Heart left ventricle (tissue), 16 donors: ENCODE measurements at regions not wholly inside any gene's neighbourhood (a gene's known extent, or its start where the extent isn't known, plus 50 kb on each side); places are given as distances from the start of the nearest gene placed in this dataset.

ENCODE experiments used
- ATAC-seq, 4 donors: fragments of 200-7000 bp; cut with Tn5 transposase; one replicate each; pipeline ENCODE4 v1.9.1; 2020 to 2022; ENCODE audit warnings: moderate library complexity in 4 of 4, mild to moderate bottlenecking in 3 of 4, moderate number of reproducible peaks in 1 of 4
- DNase-seq, 5 donors: peaks; one replicate each; pipeline ENCODE4 v3.0.0-alpha.2; 2020
- H3K27ac ChIP-seq, 12 donors: fragments of 200-600 bp; sonication (generic) in 4 of 12; one replicate each; pipeline versions ENCODE4 v1.5.0 to v1.8.0; 2016 to 2022; ENCODE audit warnings: mild to moderate bottlenecking in 2 of 12
- H3K27me3 ChIP-seq, 9 donors: fragments of 200-600 bp; sonication (generic) in 2 of 9; one replicate each; pipeline versions ENCODE4 v1.5.1 to v1.8.0; 2016 to 2022; ENCODE audit warnings: mild to moderate bottlenecking in 3 of 9
- H3K36me3 ChIP-seq, 9 donors: fragments of 200-600 bp; sonication (generic) in 2 of 9; one replicate each; pipeline versions ENCODE4 v1.5.0 to v1.8.0; 2018 to 2022; ENCODE audit warnings: mild to moderate bottlenecking in 2 of 9
- H3K4me1 ChIP-seq, 12 donors: fragments of 200-600 bp; sonication (generic) in 4 of 12; one replicate each; pipeline versions ENCODE4 v1.5.0 to v1.8.0; 2016 to 2022; ENCODE audit warnings: mild to moderate bottlenecking in 3 of 12
- H3K4me3 ChIP-seq, 12 donors: fragments of 200-600 bp; sonication (generic) in 4 of 12; one replicate each; pipeline versions ENCODE4 v1.5.0 to v1.8.0; 2017 to 2022; ENCODE audit warnings: mild to moderate bottlenecking in 9 of 12, moderate library complexity in 4 of 12
- H3K9me3 ChIP-seq, 12 donors: fragments of 200-600 bp; sonication (generic) in 4 of 12; one replicate each; pipeline versions ENCODE4 v1.5.0 to v1.8.0; 2016 to 2022; ENCODE audit warnings: mild to moderate bottlenecking in 1 of 12
- CTCF ChIP-seq, 12 donors: fragments of 200-600 bp; sonication (generic) in 4 of 12; IDR thresholded peaks; one replicate each; pipeline versions ENCODE4 v1.5.0 to v1.8.0; 2018 to 2022; ENCODE audit warnings: antibody characterized with exemption in 12 of 12, mild to moderate bottlenecking in 5 of 12
- POLR2A ChIP-seq, 2 donors: fragments of 450-650 bp; IDR thresholded peaks; one replicate each; pipeline ENCODE4 v1.6.1; 2017; ENCODE audit warnings: antibody characterized with exemption in 2 of 2, mild to moderate bottlenecking in 2 of 2, moderate library complexity in 2 of 2
- WGBS, 4 donors: extraction: QIAGEN DNeasy Blood & Tissue Kit in 2 of 4; methylation state at CpG; one replicate each; pipeline versions ENCODE4 v1.1.5 to v1.1.7; 2013 to 2018; 5-methylcytosine and 5-hydroxymethylcytosine counted together
- intact Hi-C, 10 donors: fragments of 100-400 bp; cut with DNase I; formaldehyde crosslinking; loops; one replicate each; pipeline versions ENCODE4 v1.11.1 to v1.14.2; 2022
- donor health status: ischemic (EF 13 %, LVEDD 7.1; RV severe dilation, severe dysfunction).
- donor health status: healthy with polysubstance abuse.
- donor health status: DM: no; HTN: yes; CAD: no.
- donor health status: DM: no; HTN: no; CAD: no.
- donor health status: ischemic (EF 25% LVEDD 6.9; RV normal size, moderate dysfunction).
- donor health status: ischemic (EF 25% LVEDD 5.7; RV mildly dilated, moderate dysfunction).
- donor health status: healthy.
- donor health status: DM: yes; HTN: yes; CAD: no.
- donor health status: ischemic (EF 35%, LVEDD 5.7; RV mildly dilated, moderate dysfunction).
- donor health status: nonischemic (EF 11% LVEDD 7.7; RV severe dilation, severe dysfunction).
- donor health status: DM: yes; HTN: yes; CAD: no.
- donor health status: PGD.
- donor health status: ischemic (EF 29% LVEDD 5.4; RV normal size, mild dysfunction).
- donor health status: nonischemic (EF 23%, LVEDD 6.1; RV moderate dilation, normal function).

- DNase-seq = no peak
- Histone ChIP-seq H3K36me3 (no peaks in the 10 kb centered on the region), H3K27me3 (peaks cover 0 to 63% (median 10%) of the 10 kb centered on the region in 9 donors), H3K27ac (no peak overlapping the region), H3K4me3 (no peak overlapping the region), H3K9me3 (no peaks in the 10 kb centered on the region), H3K4me1 (no peaks in the 10 kb centered on the region)
- TF ChIP-seq CTCF (IDR thresholded peaks at IDR 0.05) (no peak), POLR2A (IDR thresholded peaks at IDR 0.05) (no peak)
- 64 to 70% (median 68%) methylated on average over 6 of the region's 6 CpGs for WGBS, 4 donors
- intact Hi-C loops = no loop called here
- ATAC-seq = no peak
Observed at GRCh38 chr1:30250984-30251850, 472.2 kb downstream of the MATN1 start.

GRCh38 chr1:30250338-30250983 lies 472.9 kb downstream of the MATN1 start:
- ATAC-seq = no peak
- WGBS, 4 donors = 53 to 62% (median 59%) methylated on average over 10 of the region's 10 CpGs
- H3K4me3 ChIP-seq = no peak overlapping the region
- intact Hi-C loops = no loop called here
- DNase-seq = no peak
- H3K36me3 ChIP-seq = no peaks in the 10 kb centered on the region
- H3K9me3 ChIP-seq = no peaks in the 10 kb centered on the region
- H3K4me1 ChIP-seq = no peaks in the 10 kb centered on the region
- H3K27me3 ChIP-seq = peaks cover 0 to 61% (median 10%) of the 10 kb centered on the region in 9 donors
- no peak for TF ChIP-seq CTCF (IDR thresholded peaks at IDR 0.05)
- no peak for TF ChIP-seq POLR2A (IDR thresholded peaks at IDR 0.05)
- no peak overlapping the region for H3K27ac ChIP-seq

GRCh38 chr1:30249446-30250337 lies 473.7 kb downstream of the MATN1 start:
- H3K9me3 ChIP-seq = no peaks in the 10 kb centered on the region
- intact Hi-C loops = no loop called here
- no peaks in the 10 kb centered on the region for H3K36me3 ChIP-seq
- no peak overlapping the region for H3K27ac ChIP-seq
- H3K27me3 ChIP-seq = peaks cover 0 to 61% (median 12%) of the 10 kb centered on the region in 9 donors
- no peak for TF ChIP-seq CTCF (IDR thresholded peaks at IDR 0.05)
- TF ChIP-seq POLR2A (IDR thresholded peaks at IDR 0.05) = no peak
- no peak overlapping the region for H3K4me3 ChIP-seq
- no peaks in the 10 kb centered on the region for H3K4me1 ChIP-seq
- 69 to 72% (median 71%) methylated on average over 16 of the region's 16 CpGs for WGBS, 4 donors
- DNase-seq (no peak), ATAC-seq (no peak)
